ENCODE measurements at regions not wholly inside any gene's neighbourhood (a gene's known extent, or its start where the extent isn't known, plus 50 kb on each side); places are given as distances from the start of the nearest gene placed in this dataset.
"Not testable (repeated sequence)": the region's sequence is repeated elsewhere in the genome, so short reads cannot be mapped to it uniquely, and the experiment has no call there.

DNA sequence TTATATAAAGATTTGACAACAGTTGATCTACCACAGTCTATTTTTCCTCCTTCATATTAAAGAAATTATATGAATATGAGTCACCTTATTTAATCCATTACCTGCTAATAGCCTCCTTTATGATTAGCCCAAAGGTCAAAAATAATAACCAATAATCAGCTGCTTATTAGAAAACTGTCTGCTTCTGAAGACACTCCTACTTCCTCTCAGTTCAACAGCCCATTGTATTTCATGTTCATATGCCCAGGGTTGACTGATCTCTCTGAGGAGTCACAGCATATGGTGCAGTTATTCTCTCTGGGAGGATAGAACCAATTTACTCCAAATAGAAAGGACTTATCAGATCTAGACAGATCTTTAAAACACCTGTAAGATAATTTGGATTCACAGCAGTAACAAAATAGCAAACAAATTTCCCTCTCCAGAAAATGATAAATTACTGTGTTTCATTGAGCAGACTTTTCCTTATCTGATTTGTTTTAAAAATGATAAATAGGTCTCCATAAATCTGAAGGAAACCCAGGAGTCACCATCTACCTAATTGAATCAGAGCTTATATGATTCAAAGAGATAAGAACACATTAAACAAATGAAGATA lies 180.4 kb upstream of the ITGA1 start:
- DNase-seq (ENCODE audit: low read depth), result no peak

DNA sequence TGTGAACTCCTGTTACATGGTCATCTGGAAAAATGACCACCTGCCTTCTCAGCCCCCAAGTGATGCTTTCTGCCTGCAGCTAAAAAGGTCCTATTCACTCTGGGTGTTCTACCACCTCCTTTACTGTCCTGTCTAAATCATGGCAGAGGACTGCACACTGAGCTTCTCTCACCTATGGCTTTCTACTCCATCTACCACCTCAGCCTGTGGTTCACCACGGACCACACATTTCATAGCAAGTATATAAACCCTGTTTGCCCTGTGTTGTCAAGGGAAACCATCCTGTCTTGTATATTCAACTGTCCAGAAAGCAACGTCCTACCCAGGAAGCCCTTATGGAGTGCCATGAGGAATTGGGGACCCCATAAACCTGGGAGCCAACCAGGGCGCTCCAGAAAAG lies 167.4 kb upstream of the ITGA1 start:
- DNase-seq (ENCODE audit: low read depth), result no peak

GRCh38 chr5:52623291-52623690 lies 164.4 kb upstream of the ITGA1 start:
- DNase-seq (ENCODE audit: low read depth), result no peak

- DNase-seq (ENCODE audit: low read depth), result no peak
Measured at GRCh38 chr5:52624291-52624690, 163.4 kb upstream of the ITGA1 start.

GRCh38 chr5:52626312-52626711 lies 161.4 kb upstream of the ITGA1 start:
- DNase-seq (ENCODE audit: low read depth), result no peak

DNA sequence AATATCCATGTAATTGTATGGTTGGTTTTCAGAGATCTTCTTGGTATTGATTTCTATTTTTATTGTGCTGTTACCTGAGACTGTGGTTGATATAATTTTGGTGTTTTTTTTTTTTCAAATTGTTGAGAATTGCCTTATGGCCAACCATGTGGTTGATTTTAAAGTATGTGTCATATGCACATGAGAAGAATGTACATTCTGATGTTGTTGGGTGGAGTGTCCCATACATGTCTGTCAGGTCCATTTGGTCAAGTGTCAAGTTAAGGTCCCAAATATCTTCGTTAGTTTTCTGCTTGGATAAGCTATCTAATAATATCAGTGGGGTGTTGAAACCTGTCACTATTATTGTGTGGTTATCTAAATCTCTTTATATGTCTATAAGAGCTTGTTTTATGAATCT lies 160.0 kb upstream of the ITGA1 start:
- DNase-seq (ENCODE audit: low read depth), result no peak

GRCh38 chr5:52632281-52632680 lies 155.4 kb upstream of the ITGA1 start:
- DNase-seq (ENCODE audit: low read depth), result no peak

GRCh38 chr5:52634171-52634570 lies 153.5 kb upstream of the ITGA1 start:
- DNase-seq (ENCODE audit: low read depth), result not testable (repeated sequence)

DNA sequence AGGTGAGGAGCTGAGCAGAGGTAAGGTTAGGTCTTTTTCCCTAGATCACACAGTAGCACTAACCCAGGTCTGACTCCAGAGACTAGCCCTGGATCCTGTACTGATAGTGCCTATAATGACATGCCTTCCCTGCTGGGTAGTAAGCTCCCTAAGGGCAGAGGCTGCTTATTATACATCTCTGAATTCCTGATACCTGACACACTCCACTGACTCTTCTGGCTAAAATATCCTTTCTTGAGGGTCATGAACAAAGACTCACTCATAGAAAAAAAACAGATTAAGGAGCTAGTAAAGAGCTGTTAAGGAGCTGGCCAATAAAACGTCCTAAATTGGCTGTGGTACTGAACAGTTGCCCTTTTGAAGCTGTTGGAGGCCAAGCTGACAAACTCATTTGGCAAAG lies 149.0 kb upstream of the ITGA1 start:
- DNase-seq (ENCODE audit: low read depth), result no peak

- no peak for DNase-seq (ENCODE audit: low read depth)
Measured at GRCh38 chr5:52648726-52649125, 139.0 kb upstream of the ITGA1 start.

GRCh38 chr5:52655163-52655562 lies 132.6 kb upstream of the ITGA1 start:
- DNase-seq (ENCODE audit: low read depth), result no peak

- DNase-seq (ENCODE audit: low read depth), result no peak
Measured at GRCh38 chr5:52656569-52657246, 131.0 kb upstream of the ITGA1 start.

DNA sequence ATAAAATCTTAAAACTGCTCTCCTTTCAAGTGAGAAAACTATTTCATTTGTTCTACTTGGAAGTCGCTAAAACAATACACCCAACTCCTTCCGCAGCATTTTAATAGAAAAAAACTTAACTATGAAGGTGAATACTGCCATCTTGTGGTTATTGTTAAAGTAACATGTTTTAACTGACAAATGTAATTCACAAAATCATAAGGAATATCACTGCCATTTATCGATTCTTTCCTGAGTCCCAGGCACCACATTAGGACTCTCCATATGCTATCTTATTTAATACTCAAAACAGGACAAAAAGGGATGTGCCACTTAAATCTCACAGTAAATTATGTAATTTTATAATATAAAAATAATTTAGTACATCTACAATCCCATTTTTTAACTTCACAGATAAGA lies 130.5 kb upstream of the ITGA1 start:
- no peak for DNase-seq (ENCODE audit: low read depth)

DNA sequence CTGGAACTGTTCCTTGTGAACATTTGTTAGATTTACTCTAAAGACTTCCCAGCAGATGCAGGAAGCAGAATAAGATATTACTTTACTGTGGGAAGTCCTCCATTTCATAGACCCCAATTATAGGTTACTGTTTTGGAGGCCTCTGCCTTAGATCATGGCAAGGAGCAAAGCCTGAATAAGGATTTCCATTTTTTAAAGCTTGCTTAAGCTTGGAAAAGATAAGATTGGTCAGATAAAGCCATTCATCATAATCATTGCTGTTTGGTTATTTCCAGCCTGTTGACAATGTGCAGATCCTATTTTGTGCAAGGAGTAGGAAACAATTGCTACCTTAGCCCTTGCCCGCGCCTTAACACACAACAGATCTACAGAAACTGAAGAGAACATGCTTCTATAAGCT lies 129.5 kb upstream of the ITGA1 start:
- DNase-seq (ENCODE audit: low read depth), result no peak

DNA sequence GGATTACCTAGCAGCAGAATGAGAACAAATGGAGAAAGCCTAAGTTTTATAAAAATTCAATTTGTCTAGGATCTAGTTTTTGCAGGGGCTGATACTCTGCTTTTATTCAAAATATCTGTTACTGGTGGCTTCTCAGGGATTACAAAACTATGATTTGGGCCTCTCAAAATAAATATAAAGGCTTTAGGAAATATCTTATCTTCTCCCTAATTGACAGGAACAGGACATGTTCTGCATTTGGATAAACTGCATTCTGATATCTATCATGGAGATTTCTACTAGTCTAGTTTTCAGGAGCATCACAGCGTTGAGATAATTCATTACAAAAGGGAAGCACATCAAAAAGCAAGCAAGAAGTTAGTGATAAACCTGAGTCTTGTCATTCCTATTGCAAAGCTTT lies 127.1 kb upstream of the ITGA1 start:
- no peak for DNase-seq (ENCODE audit: low read depth)

GRCh38 chr5:52661903-52662595 lies 125.7 kb upstream of the ITGA1 start:
- no peak for DNase-seq (ENCODE audit: low read depth)

DNA sequence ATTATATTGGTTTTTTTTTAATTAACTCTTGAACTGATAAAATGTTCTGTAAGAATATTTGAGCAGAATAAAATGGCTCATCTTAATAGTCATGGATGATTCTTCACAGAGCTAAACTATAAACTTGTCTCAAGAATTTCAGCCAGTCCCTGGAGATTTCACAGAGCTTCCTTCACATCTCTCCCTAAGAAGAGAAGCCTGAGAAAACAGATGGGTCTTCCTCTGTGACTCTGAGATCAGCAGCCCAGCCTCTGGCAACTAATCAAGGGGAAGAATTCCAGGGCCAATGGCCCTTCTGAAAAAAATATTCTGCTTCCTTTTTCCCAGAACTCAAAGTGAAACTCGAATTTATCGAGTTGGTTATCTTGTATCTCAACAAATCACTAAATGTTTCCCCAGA lies 122.2 kb upstream of the ITGA1 start:
- no peak for DNase-seq (ENCODE audit: low read depth)

DNA sequence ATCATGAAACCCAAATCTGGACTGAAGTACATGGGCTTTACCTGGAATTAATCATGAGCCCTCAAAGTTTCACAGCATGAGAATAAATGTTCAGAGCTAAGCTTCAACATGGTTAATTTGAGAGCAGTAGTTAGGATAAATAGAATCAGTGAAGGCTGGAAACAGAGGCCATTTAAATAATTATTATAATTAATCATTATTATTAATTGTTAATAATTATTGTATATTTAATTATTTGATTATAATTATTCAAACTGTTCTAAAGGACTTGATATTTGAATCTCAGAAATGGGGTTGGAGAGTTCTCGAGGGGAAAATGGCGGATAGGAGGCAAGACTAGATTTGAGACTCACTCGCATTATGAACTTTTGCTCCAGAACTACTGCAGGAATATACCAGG lies 119.6 kb upstream of the ITGA1 start:
- DNase-seq (ENCODE audit: low read depth), result no peak

- DNase-seq (ENCODE audit: low read depth), result no peak
Measured at GRCh38 chr5:52668544-52669185, 119.1 kb upstream of the ITGA1 start.

- DNase-seq (ENCODE audit: low read depth), result no peak
Measured at GRCh38 chr5:52672459-52672858, 115.3 kb upstream of the ITGA1 start.

GRCh38 chr5:52673495-52673894 lies 114.2 kb upstream of the ITGA1 start:
- DNase-seq (ENCODE audit: low read depth), result no peak

- DNase-seq (ENCODE audit: low read depth), result no peak
Measured at GRCh38 chr5:52674815-52675545, 112.7 kb upstream of the ITGA1 start.

Measured in stimulated activated CD8-positive, alpha-beta memory T cell treated with anti-CD3 and anti-CD28 coated beads, Interleukin-12 subunit alpha, Interleukin-12 subunit beta, amount 100 ng/mL, for 1 hour (primary cell).